ENCODE measurements at regions not wholly inside any gene's neighbourhood (a gene's known extent, or its start where the extent isn't known, plus 50 kb on each side); places are given as distances from the start of the nearest gene placed in this dataset.

- peak overlapping the region; percentile 80 for H3K27ac Mint-ChIP-seq (ENCODE audit: low read depth, unreplicated experiment)
- intact Hi-C loops (cut with micrococcal nuclease), result loop anchor here (10.0 kb wide), 1 partner anchor 1236 kb away; no protein-coding TSS in a partner anchor
- TF ChIP-seq, protein P1, sequence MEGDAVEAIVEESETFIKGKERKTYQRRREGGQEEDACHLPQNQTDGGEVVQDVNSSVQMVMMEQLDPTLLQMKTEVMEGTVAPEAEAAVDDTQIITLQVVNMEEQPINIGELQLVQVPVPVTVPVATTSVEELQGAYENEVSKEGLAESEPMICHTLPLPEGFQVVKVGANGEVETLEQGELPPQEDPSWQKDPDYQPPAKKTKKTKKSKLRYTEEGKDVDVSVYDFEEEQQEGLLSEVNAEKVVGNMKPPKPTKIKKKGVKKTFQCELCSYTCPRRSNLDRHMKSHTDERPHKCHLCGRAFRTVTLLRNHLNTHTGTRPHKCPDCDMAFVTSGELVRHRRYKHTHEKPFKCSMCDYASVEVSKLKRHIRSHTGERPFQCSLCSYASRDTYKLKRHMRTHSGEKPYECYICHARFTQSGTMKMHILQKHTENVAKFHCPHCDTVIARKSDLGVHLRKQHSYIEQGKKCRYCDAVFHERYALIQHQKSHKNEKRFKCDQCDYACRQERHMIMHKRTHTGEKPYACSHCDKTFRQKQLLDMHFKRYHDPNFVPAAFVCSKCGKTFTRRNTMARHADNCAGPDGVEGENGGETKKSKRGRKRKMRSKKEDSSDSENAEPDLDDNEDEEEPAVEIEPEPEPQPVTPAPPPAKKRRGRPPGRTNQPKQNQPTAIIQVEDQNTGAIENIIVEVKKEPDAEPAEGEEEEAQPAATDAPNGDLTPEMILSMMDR (IDR thresholded peaks at IDR 0.05; ENCODE audit: unreplicated experiment), result no peak
- H3K4me3 Mint-ChIP-seq (ENCODE audit: unreplicated experiment), result peak overlapping the region; percentile 17
- no peaks in the 10 kb centered on the region for H3K36me3 Mint-ChIP-seq (ENCODE audit: insufficient read depth, unreplicated experiment)
- CTCF ChIA-PET, result interaction anchor here (0.6 to 4.3 kb wide), 12 partner anchors 9 to 1043 kb away, joined by 3 to 31 read pairs (median 4); partner anchors contain the start of gene FUT8
- no peaks in the 10 kb centered on the region for H3K9me3 Mint-ChIP-seq (ENCODE audit: unreplicated experiment)
- H3K4me1 Mint-ChIP-seq (ENCODE audit: insufficient read depth, unreplicated experiment), result peaks cover 21% of the 10 kb centered on the region
- H3K27me3 Mint-ChIP-seq (ENCODE audit: insufficient read depth, unreplicated experiment), result no peaks in the 10 kb centered on the region
- peak; percentile 27 for DNase-seq (ENCODE audit: unreplicated experiment)
- POLR2A ChIA-PET, result interaction anchor here (0.6 to 1.8 kb wide), 3 partner anchors 9 to 1412 kb away, joined by 4 to 11 read pairs (median 5); no protein-coding TSS in a partner anchor
- BruUV-seq (replicated peaks), result no TSS peak
Measured at GRCh38 chr14:65168840-65169239, 66.5 kb upstream of the MAX start.

DNA sequence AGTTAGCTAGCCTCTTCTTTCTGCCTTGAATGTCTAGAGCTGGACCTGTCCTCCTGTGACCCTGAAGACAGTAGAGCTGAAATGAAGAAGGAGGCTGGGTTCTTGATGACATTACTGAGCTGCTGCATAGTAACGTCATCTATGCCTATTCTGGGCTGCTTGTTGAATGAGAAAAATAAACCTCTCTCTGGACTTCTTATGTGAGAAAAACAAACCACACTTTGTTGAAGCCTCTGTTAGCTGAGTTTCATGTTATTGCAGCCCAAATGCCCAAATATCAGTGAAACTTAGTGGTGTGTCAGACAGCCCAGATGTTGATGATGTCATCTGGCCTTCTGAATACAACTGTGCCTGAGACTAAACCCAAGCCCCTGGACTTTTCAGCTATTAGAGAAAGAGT lies 67.0 kb upstream of the MAX start:
- DNase-seq (ENCODE audit: unreplicated experiment), result no peak
- no peaks in the 10 kb centered on the region for H3K36me3 Mint-ChIP-seq (ENCODE audit: insufficient read depth, unreplicated experiment)
- no peaks in the 10 kb centered on the region for H3K27me3 Mint-ChIP-seq (ENCODE audit: insufficient read depth, unreplicated experiment)
- ChIA-PET CTCF (interaction anchor here (0.6 to 4.3 kb wide), 11 partner anchors 8 to 791 kb away, joined by 3 to 31 read pairs (median 4); partner anchors contain the start of gene FUT8), POLR2A (interaction anchor here (0.6 to 1.8 kb wide), 3 partner anchors 9 to 1412 kb away, joined by 4 to 11 read pairs (median 5); no protein-coding TSS in a partner anchor)
- H3K4me1 Mint-ChIP-seq (ENCODE audit: insufficient read depth, unreplicated experiment), result peaks cover 21% of the 10 kb centered on the region
- TF ChIP-seq, protein P1 (IDR thresholded peaks at IDR 0.05; ENCODE audit: unreplicated experiment), result no peak
- no peaks in the 10 kb centered on the region for H3K9me3 Mint-ChIP-seq (ENCODE audit: unreplicated experiment)
- H3K27ac Mint-ChIP-seq (ENCODE audit: low read depth, unreplicated experiment), result peak overlapping the region; percentile 80
- H3K4me3 Mint-ChIP-seq (ENCODE audit: unreplicated experiment), result no peak overlapping the region
- intact Hi-C loops (cut with micrococcal nuclease), result loop anchor here (10.0 kb wide), 1 partner anchor 1235 kb away; no protein-coding TSS in a partner anchor
- no TSS peak for BruUV-seq (replicated peaks)

DNA sequence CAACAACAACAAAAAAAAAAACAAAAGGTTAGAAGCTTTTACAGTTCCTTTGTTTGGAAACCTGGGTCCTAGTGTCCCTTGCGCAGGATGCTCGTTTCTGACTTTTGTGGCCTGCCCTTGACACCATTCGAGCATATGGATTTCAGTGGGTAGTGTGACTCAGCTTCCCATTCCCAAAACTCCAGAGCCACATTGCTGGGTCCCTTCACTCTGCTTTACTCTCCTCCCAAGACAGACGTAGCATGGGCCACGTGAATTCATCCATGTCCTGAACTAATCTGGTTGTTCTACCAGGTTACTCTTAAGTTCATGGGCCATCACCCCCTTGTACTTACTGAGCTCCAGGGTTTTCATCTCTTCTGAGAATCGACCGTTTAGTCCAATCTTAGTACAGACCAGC lies 68.0 kb upstream of the MAX start:
- Mint-ChIP-seq H3K4me1 (ENCODE audit: insufficient read depth, unreplicated experiment) (peaks cover 21% of the 10 kb centered on the region), H3K4me3 (ENCODE audit: unreplicated experiment) (no peak overlapping the region), H3K27ac (ENCODE audit: low read depth, unreplicated experiment) (no peak overlapping the region), H3K27me3 (ENCODE audit: insufficient read depth, unreplicated experiment) (no peaks in the 10 kb centered on the region), H3K36me3 (ENCODE audit: insufficient read depth, unreplicated experiment) (no peaks in the 10 kb centered on the region), H3K9me3 (ENCODE audit: unreplicated experiment) (no peaks in the 10 kb centered on the region)
- ChIA-PET POLR2A (no interaction called here), CTCF (interaction anchor here (0.7 to 1.4 kb wide), 3 partner anchors 36 to 654 kb away, joined by 3 to 4 read pairs (median 4); no protein-coding TSS in a partner anchor)
- intact Hi-C loops (cut with micrococcal nuclease), result no loop called here
- no peak for DNase-seq (ENCODE audit: unreplicated experiment)
- TF ChIP-seq, protein P1 (IDR thresholded peaks at IDR 0.05; ENCODE audit: unreplicated experiment), result no peak
- no TSS peak for BruUV-seq (replicated peaks)

DNA sequence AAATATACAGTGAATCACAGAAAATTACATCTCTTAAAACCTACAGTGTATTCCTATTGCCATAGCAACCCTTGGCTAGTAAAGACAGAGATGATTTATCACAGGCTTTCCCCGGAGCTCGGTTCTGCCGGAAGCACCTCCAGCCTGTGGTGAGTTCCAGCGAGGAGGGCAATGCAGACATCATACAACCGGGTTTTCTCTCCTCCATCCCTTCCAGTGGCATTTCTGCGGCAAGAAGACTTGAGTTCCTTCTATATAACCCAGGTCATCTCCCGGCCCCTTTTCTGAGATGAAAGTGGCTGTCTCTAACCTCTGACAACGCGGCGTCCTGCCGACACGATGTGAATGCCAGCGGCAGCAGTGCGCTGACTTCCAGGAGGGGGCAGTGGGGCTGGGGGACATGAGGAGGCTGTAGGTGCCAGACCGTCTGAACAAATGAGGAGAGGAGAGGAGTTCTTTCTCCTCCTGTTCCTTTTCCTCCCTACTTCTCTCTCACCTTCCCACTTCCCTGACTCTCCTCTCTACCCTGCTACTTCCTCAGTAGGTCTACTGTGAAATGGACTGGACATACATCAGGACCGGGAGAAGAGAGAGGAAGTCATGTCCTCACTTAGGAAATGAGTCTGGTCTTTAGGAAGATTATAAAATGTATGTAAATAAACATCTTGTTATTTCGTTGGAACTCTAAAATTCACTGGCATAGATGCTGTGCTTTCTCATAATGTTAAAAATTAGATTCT lies 68.6 kb upstream of the MAX start:
- intact Hi-C loops (cut with micrococcal nuclease), result no loop called here
- CTCF ChIA-PET, result interaction anchor here (1.3 kb wide), 1 partner anchor 654 kb away, joined by 4 read pairs; no protein-coding TSS in a partner anchor

More for the DNA sequence above, 68.6 kb upstream of the MAX start:
- H3K36me3 Mint-ChIP-seq (ENCODE audit: insufficient read depth, unreplicated experiment), result no peaks in the 10 kb centered on the region
- no peaks in the 10 kb centered on the region for H3K9me3 Mint-ChIP-seq (ENCODE audit: unreplicated experiment)
- peaks cover 21% of the 10 kb centered on the region for H3K4me1 Mint-ChIP-seq (ENCODE audit: insufficient read depth, unreplicated experiment)
- TF ChIP-seq, protein P1 (IDR thresholded peaks at IDR 0.05; ENCODE audit: unreplicated experiment), result no peak
- no peak overlapping the region for H3K27ac Mint-ChIP-seq (ENCODE audit: low read depth, unreplicated experiment)
- no peak overlapping the region for H3K4me3 Mint-ChIP-seq (ENCODE audit: unreplicated experiment)
- no peak for DNase-seq (ENCODE audit: unreplicated experiment)
- no TSS peak for BruUV-seq (replicated peaks)
- POLR2A ChIA-PET, result no interaction called here
- H3K27me3 Mint-ChIP-seq (ENCODE audit: insufficient read depth, unreplicated experiment), result no peaks in the 10 kb centered on the region

All from MCF 10A (cell line).